ENCODE measurements at regions not wholly inside any gene's neighbourhood (a gene's known extent, or its start where the extent isn't known, plus 50 kb on each side); places are given as distances from the start of the nearest gene placed in this dataset.
"Not testable (repeated sequence)": the region's sequence is repeated elsewhere in the genome, so short reads cannot be mapped to it uniquely, and the experiment has no call there.

- FAIRE-seq (no peak), DNase-seq (ENCODE audit: insufficient read length, low spot score) (no peak)
These were observed 656.0 kb upstream of the MDGA2 start for GRCh38 chr14:48331421-48331820.

GRCh38 chr14:48325486-48325885, 650.1 kb upstream of the MDGA2 start:
- DNase-seq (ENCODE audit: insufficient read length, low spot score) (no peak), FAIRE-seq (no peak)

- no peak for DNase-seq (ENCODE audit: insufficient read length, low spot score)
- no peak for FAIRE-seq
These were observed 648.3 kb upstream of the MDGA2 start for GRCh38 chr14:48323665-48324064.

GRCh38 chr14:48319823-48320222, 644.4 kb upstream of the MDGA2 start:
- FAIRE-seq = no peak
- DNase-seq (ENCODE audit: insufficient read length, low spot score) = no peak

GRCh38 chr14:48304729-48305128, 629.3 kb upstream of the MDGA2 start:
- no peak for DNase-seq (ENCODE audit: insufficient read length, low spot score)
- FAIRE-seq = no peak

GRCh38 chr14:48289701-48290100, 614.3 kb upstream of the MDGA2 start:
- DNase-seq (ENCODE audit: insufficient read length, low spot score) = no peak
- no peak for FAIRE-seq

GRCh38 chr14:48285217-48285616, 609.8 kb upstream of the MDGA2 start:
- DNase-seq (ENCODE audit: insufficient read length, low spot score); FAIRE-seq: not testable (repeated sequence)

- DNase-seq (ENCODE audit: insufficient read length, low spot score) = no peak
- FAIRE-seq = no peak
These were observed 599.9 kb upstream of the MDGA2 start for GRCh38 chr14:48275301-48275700.

- FAIRE-seq = no peak
- DNase-seq (ENCODE audit: insufficient read length, low spot score) = no peak
These were observed 599.4 kb upstream of the MDGA2 start for GRCh38 chr14:48274826-48275225.

- FAIRE-seq; DNase-seq (ENCODE audit: insufficient read length, low spot score): not testable (repeated sequence)
These were observed 592.5 kb upstream of the MDGA2 start for GRCh38 chr14:48267926-48268325.

GRCh38 chr14:48266201-48266600, 590.8 kb upstream of the MDGA2 start:
- DNase-seq (ENCODE audit: insufficient read length, low spot score); FAIRE-seq: not testable (repeated sequence)

GRCh38 chr14:48261436-48261835, 586.0 kb upstream of the MDGA2 start:
- FAIRE-seq (no peak), DNase-seq (ENCODE audit: insufficient read length, low spot score) (no peak)

- not testable (repeated sequence) for DNase-seq (ENCODE audit: insufficient read length, low spot score); FAIRE-seq
These were observed 585.2 kb upstream of the MDGA2 start for GRCh38 chr14:48260394-48261295.

GRCh38 chr14:48259876-48260275, 584.5 kb upstream of the MDGA2 start:
- not testable (repeated sequence) for DNase-seq (ENCODE audit: insufficient read length, low spot score); FAIRE-seq

GRCh38 chr14:48259232-48259631, 583.8 kb upstream of the MDGA2 start:
- DNase-seq (ENCODE audit: insufficient read length, low spot score); FAIRE-seq: not testable (repeated sequence)

GRCh38 chr14:48258703-48259102, 583.3 kb upstream of the MDGA2 start:
- FAIRE-seq; DNase-seq (ENCODE audit: insufficient read length, low spot score): not testable (repeated sequence)

GRCh38 chr14:48253020-48253419, 577.6 kb upstream of the MDGA2 start:
- DNase-seq (ENCODE audit: insufficient read length, low spot score) = no peak

GRCh38 chr14:48251290-48251689, 575.9 kb upstream of the MDGA2 start:
- FAIRE-seq (no peak), DNase-seq (ENCODE audit: insufficient read length, low spot score) (no peak)

More at GRCh38 chr14:48253020-48253419, 577.6 kb upstream of the MDGA2 start:
- no peak for FAIRE-seq

- DNase-seq (ENCODE audit: insufficient read length, low spot score) (no peak), FAIRE-seq (no peak)
These were observed 575.2 kb upstream of the MDGA2 start for GRCh38 chr14:48250575-48250974.

GRCh38 chr14:48247977-48248376, 572.6 kb upstream of the MDGA2 start:
- DNase-seq (ENCODE audit: insufficient read length, low spot score) = no peak
- FAIRE-seq = no peak

GRCh38 chr14:48243900-48244299, 568.5 kb upstream of the MDGA2 start:
- no peak for FAIRE-seq
- no peak for DNase-seq (ENCODE audit: insufficient read length, low spot score)

- DNase-seq (ENCODE audit: insufficient read length, low spot score) (no peak), FAIRE-seq (no peak)
These were observed 553.7 kb upstream of the MDGA2 start for GRCh38 chr14:48229091-48229490.

Data from GM19239 (cell line).